ENCODE measurements at regions not wholly inside any gene's neighbourhood (a gene's known extent, or its start where the extent isn't known, plus 50 kb on each side); places are given as distances from the start of the nearest gene placed in this dataset.

GRCh38 chr18:4547126-4547525 is 92.0 kb upstream of the DLGAP1 start:
- intact Hi-C loops (cut with micrococcal nuclease): no loop called here
- POLR2A ChIA-PET: no interaction called here
- Mint-ChIP-seq H3K4me3 (no peak overlapping the region), H3K27me3 (no peaks in the 10 kb centered on the region), H3K9me3 (peaks cover 2% of the 10 kb centered on the region), H3K36me3 (ENCODE audit: low read depth) (no peaks in the 10 kb centered on the region), H3K27ac (no peak overlapping the region), H3K4me1 (no peaks in the 10 kb centered on the region)
- TF ChIP-seq CTCF (IDR thresholded peaks at IDR 0.05): no peak
- ATAC-seq (ENCODE audit: low read depth) (no peak), DNase-seq (no peak)
- CTCF ChIA-PET: no interaction called here

GRCh38 chr18:4544142-4544541 is 89.0 kb upstream of the DLGAP1 start:
- CTCF ChIA-PET: no interaction called here

GRCh38 chr18:4543711-4544110 is 88.6 kb upstream of the DLGAP1 start:
- Mint-ChIP-seq H3K27me3 (no peaks in the 10 kb centered on the region), H3K4me3 (no peak overlapping the region), H3K4me1 (no peaks in the 10 kb centered on the region), H3K27ac (no peak overlapping the region), H3K36me3 (ENCODE audit: low read depth) (no peaks in the 10 kb centered on the region), H3K9me3 (peaks cover 7% of the 10 kb centered on the region)
- intact Hi-C loops (cut with micrococcal nuclease): no loop called here
- ChIA-PET CTCF (no interaction called here), POLR2A (no interaction called here)
- no peak for DNase-seq
- no peak for ATAC-seq (ENCODE audit: low read depth)
- TF ChIP-seq CTCF (IDR thresholded peaks at IDR 0.05): peak; percentile 18

More at GRCh38 chr18:4544142-4544541, 89.0 kb upstream of the DLGAP1 start:
- H3K4me1 Mint-ChIP-seq: no peaks in the 10 kb centered on the region
- no peaks in the 10 kb centered on the region for H3K27me3 Mint-ChIP-seq
- intact Hi-C loops (cut with micrococcal nuclease): no loop called here
- peaks cover 2% of the 10 kb centered on the region for H3K9me3 Mint-ChIP-seq
- no peak overlapping the region for H3K27ac Mint-ChIP-seq
- DNase-seq (no peak), ATAC-seq (ENCODE audit: low read depth) (no peak)
- POLR2A ChIA-PET: no interaction called here
- H3K36me3 Mint-ChIP-seq (ENCODE audit: low read depth): no peaks in the 10 kb centered on the region
- no peak for TF ChIP-seq CTCF (IDR thresholded peaks at IDR 0.05)
- no peak overlapping the region for H3K4me3 Mint-ChIP-seq

- Mint-ChIP-seq H3K4me3 (no peak overlapping the region), H3K9me3 (peaks cover 19% of the 10 kb centered on the region), H3K4me1 (no peaks in the 10 kb centered on the region), H3K27me3 (no peaks in the 10 kb centered on the region), H3K36me3 (ENCODE audit: low read depth) (no peaks in the 10 kb centered on the region), H3K27ac (no peak overlapping the region)
- ATAC-seq (ENCODE audit: low read depth): no peak
- POLR2A ChIA-PET: no interaction called here
- TF ChIP-seq CTCF (IDR thresholded peaks at IDR 0.05): no peak
- CTCF ChIA-PET: no interaction called here
- intact Hi-C loops (cut with micrococcal nuclease): no loop called here
- no peak for DNase-seq
Observed at GRCh38 chr18:4541588-4541987, 86.5 kb upstream of the DLGAP1 start.

- Mint-ChIP-seq H3K36me3 (ENCODE audit: low read depth) (no peaks in the 10 kb centered on the region), H3K27ac (no peak overlapping the region), H3K4me3 (no peak overlapping the region), H3K27me3 (no peaks in the 10 kb centered on the region), H3K9me3 (peaks cover 32% of the 10 kb centered on the region), H3K4me1 (no peaks in the 10 kb centered on the region)
- intact Hi-C loops (cut with micrococcal nuclease): no loop called here
- DNase-seq (no peak), ATAC-seq (ENCODE audit: low read depth) (no peak)
- POLR2A ChIA-PET: no interaction called here
- CTCF ChIA-PET: no interaction called here
- no peak for TF ChIP-seq CTCF (IDR thresholded peaks at IDR 0.05)
Observed at GRCh38 chr18:4536447-4536846, 81.3 kb upstream of the DLGAP1 start.
